Stimulated activated CD4-positive, alpha-beta T cell treated with anti-CD3 and anti-CD28 coated beads, TNF-alpha, amount 100 ng/mL, for 4 hours (primary cell): ENCODE measurements at regions not wholly inside any gene's neighbourhood (a gene's known extent, or its start where the extent isn't known, plus 50 kb on each side); places are given as distances from the start of the nearest gene placed in this dataset.
"Not testable (repeated sequence)": the region's sequence is repeated elsewhere in the genome, so short reads cannot be mapped to it uniquely, and the experiment has no call there.

Experiments used
- DNase-seq, 3 experiments: peaks; one replicate each; pipeline ENCODE4 v3.0.0-alpha.2; 2020; ENCODE audit warnings: low read depth in 3 of 3

GRCh38 chr1:101483982-101484688 lies 247.3 kb downstream of the S1PR1 start:
- DNase-seq: no peak

- DNase-seq: no peak
Observed at GRCh38 chr1:101484689-101485338, 248.0 kb downstream of the S1PR1 start.

- no peak for DNase-seq
Observed at GRCh38 chr1:101485712-101486111, 248.9 kb downstream of the S1PR1 start.

DNA sequence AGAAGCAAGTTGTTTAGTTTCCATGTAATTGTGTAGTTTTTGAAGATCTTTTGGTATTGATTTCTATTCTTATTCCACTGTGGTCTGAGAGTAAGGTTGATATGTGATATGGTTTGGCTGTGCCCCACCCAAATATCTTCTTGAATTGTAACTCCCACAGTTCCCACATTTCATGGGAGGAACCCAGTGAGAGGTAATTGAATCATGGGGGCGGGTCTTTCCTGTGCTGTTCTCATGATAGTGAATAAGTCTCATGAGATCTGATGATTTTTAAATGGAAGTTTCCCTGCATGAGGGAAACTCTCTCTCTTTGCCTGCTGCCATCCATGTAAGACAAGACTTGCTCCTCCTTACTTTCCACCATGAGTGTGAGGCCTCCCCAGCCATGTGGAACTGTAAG lies 255.3 kb downstream of the S1PR1 start:
- not testable (repeated sequence) for DNase-seq

DNA sequence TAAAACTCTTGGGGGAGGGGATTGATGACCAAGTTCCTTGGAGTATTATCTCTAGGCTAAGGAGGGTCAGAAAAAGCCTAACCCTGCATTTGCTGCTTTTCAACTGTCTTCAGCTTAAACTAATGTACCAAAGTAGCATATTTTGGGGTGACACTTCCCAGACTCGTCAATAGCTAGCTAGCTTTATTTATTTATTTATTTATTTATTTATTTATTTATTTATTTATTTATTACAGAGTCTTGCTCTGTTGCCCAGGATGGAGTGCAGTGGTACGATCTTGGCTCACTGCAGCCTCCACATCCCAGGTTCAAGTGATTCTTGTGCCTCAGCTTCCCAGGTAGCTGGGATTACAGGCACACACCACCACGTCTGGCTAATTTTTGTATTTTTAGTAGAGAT lies 257.1 kb downstream of the S1PR1 start:
- not testable (repeated sequence) for DNase-seq

GRCh38 chr1:101496109-101496508 lies 259.3 kb downstream of the S1PR1 start:
- no peak for DNase-seq

GRCh38 chr1:101497881-101498559 lies 261.2 kb downstream of the S1PR1 start:
- no peak for DNase-seq

DNA sequence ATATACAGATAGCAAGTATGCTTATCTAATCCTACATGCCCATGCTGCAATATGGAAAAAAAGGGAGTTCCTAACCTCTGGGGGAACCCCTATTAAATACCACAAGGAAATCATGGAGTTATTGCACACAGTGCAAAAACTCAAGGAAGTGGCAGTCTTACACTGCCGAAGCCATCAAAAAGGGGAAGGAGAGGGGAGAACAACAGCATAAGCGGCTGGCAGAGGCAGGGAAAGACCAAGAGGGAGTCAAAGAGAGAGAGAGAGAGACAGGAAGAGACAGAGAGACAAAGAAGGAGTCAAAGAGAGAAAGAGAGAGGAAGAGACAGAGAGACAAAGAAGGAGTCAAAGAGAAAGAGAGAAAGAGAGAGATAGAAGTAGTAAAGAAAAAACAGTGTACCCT lies 267.3 kb downstream of the S1PR1 start:
- not testable (repeated sequence) for DNase-seq

GRCh38 chr1:101505240-101505639 lies 268.4 kb downstream of the S1PR1 start:
- DNase-seq: not testable (repeated sequence)

GRCh38 chr1:101506541-101507164 lies 269.8 kb downstream of the S1PR1 start:
- peak in 1 of 3 experiments; percentile 9 for DNase-seq

GRCh38 chr1:101507547-101507971 lies 270.7 kb downstream of the S1PR1 start:
- DNase-seq: no peak

DNA sequence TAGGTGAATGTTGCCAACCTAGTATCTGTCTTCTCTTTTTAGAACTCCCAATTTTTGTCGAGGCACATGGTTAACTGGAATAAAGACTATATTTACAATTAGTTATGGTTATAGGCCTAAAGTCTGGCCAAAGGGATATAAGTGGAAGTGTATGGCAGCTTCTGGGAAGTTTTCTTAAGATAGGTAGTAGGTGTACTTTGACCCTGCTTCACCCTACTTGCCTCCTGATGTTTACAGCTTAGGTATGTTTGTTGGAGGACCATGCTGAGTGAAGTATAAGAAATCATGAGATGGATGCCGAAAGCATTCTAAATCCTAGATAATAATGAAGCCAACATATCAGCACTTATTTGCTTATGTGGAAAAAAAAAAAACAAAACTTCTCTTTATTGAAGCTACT lies 272.1 kb downstream of the S1PR1 start:
- no peak for DNase-seq

GRCh38 chr1:101509370-101509769 lies 272.6 kb downstream of the S1PR1 start:
- no peak for DNase-seq

DNA sequence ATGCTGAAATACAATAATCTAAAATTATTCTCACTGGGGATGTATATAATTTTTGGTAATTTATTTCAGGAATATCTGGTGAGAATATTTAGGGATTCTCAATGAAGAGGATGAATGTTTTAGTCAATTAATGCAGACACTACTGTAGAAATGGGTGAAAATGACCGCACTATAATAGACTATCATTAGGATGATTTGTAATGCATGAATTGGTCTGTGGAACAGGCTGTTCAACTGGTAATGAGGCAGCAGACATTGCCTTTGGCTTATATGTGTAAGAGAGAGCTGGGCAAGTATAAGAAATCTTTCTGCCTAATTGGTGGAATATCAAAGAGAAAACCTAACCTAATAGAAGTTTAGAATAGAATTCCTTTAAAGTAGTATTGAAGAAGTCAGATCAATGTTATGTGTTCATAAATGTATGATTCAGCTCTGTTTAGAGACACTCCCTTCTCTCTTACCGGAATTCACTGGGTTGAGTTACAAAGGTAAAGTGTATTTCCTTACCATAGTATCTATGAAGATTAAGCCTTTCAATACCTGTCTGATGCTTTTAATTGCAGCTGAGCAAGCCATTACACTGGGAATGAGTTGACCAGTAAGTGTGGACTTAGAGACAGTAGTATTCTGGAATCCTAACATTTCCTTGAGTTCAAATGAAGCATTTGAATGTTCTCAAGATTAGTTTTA lies 274.5 kb downstream of the S1PR1 start:
- no peak for DNase-seq

DNA sequence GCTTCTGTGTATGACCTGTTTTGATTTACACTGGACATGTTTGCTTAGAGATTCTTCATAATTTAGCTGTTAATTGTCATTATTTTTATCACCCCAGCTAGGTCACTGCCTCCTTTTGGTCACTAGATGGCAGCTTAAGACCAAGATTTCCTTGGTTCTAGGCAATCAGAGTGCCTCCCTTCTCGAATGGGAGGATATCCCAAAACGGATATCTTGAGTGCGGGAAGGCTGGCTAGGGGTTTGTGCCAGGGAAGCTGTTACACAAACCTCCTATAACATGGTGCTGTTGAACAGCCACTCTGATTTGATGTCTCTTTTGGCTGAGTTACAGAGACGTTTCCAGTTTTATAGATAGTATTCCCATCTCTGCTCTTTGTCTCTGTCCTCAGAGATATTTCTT lies 283.5 kb downstream of the S1PR1 start:
- no peak for DNase-seq

GRCh38 chr1:101522486-101522885 lies 285.7 kb downstream of the S1PR1 start:
- no peak for DNase-seq

- no peak for DNase-seq
Observed at GRCh38 chr1:101526813-101527212, 290.0 kb downstream of the S1PR1 start.

DNA sequence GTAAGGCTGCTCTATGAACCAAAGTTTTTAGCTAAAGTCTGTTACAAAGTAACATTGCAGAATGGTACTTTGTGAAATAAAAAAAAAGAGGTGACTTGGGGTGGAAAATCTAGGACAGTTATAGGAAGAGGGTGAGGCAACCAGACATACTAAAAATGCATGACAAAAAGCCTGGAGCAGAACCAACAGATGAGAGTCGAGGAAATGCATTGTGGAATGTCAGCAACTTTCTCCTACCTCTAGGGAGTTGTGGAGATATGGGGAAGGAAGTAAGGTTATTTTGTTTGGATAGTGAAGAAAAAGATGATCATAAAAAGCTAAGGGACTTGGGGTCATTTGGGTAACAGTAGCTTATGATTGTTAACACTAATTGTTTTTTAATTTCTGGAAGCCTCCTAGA lies 295.6 kb downstream of the S1PR1 start:
- DNase-seq: no peak

DNA sequence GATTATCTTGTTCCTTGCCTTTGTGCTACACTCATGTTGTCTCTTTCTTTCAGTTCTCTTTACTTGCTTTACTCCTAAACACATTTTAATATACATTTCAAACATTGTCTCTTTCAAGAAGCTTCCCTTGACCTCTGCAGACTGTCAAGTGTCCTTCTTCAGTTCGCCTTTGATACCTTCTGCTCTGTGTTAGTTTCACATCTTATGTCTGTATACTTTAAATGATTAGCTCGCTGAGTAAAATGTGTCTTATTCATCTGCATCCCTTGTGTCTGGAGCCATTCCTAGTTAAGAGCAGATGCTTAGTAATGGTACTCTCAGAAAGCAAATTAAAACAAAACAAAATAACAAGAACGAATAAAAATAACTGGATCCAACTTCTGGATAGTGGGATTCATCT lies 303.3 kb downstream of the S1PR1 start:
- no peak for DNase-seq

GRCh38 chr1:101546885-101547284 lies 310.1 kb downstream of the S1PR1 start:
- no peak for DNase-seq

GRCh38 chr1:101547357-101547756 lies 310.5 kb downstream of the S1PR1 start:
- no peak for DNase-seq

GRCh38 chr1:101548376-101548775 lies 311.6 kb downstream of the S1PR1 start:
- DNase-seq: no peak
